Tibial artery (tissue), 4 donors: ENCODE measurements at regions not wholly inside any gene's neighbourhood (a gene's known extent, or its start where the extent isn't known, plus 50 kb on each side); places are given as distances from the start of the nearest gene placed in this dataset.

Source experiments
- DNase-seq, 2 donors: peaks; one replicate each; pipeline ENCODE4 v3.0.0-alpha.2; 2019
- H3K27ac ChIP-seq, 2 donors: fragments of 200-600 bp; sonication (generic) in 1 of 2; 1 replicate in 1 of 2; 2 replicates in 1 of 2; pipeline ENCODE4 v1.5.1; 2018 to 2019; ENCODE audit warnings: mild to moderate bottlenecking in 1 of 2
- H3K27me3 ChIP-seq, 2 donors: fragments of 200-600 bp; sonication (generic) in 1 of 2; one replicate each; pipeline versions ENCODE4 v1.5.1 to v1.6.0; 2016 to 2019
- H3K36me3 ChIP-seq, 3 donors: fragments of 200-600 bp; sonication (generic) in 2 of 3; one replicate each; pipeline ENCODE4 v1.5.1; 2016 to 2019; ENCODE audit warnings: mild to moderate bottlenecking in 2 of 3
- H3K4me1 ChIP-seq, 4 donors: fragments of 200-600 bp; sonication (generic) in 2 of 4; 1 replicate in 3 of 4; 2 replicates in 1 of 4; pipeline ENCODE4 v1.5.1; 2016 to 2019
- H3K4me3 ChIP-seq, 2 donors: fragments of 200-600 bp; sonication (generic) in 1 of 2; 1 replicate in 1 of 2; 2 replicates in 1 of 2; pipeline ENCODE4 v1.5.1; 2018 to 2019; ENCODE audit warnings: mild to moderate bottlenecking in 2 of 2
- H3K9me3 ChIP-seq, 3 donors: fragments of 200-600 bp; sonication (generic) in 1 of 3; one replicate each; pipeline ENCODE4 v1.5.1; 2016 to 2019
- CTCF ChIP-seq, 2 experiments: fragments of 200-600 bp in 1 of 2; fragments of 450-650 bp in 1 of 2; IDR thresholded peaks; one replicate each; pipeline ENCODE4 v1.5.1; 2017 to 2019; ENCODE audit warnings: antibody characterized with exemption in 2 of 2, mild to moderate bottlenecking in 1 of 2, moderate library complexity in 1 of 2
- intact Hi-C: fragments of 100-400 bp; cut with DNase I; formaldehyde crosslinking; loops from one replicate; pipeline ENCODE4 v1.15.0; 2023; ENCODE audit warnings: low total_unique reads

GRCh38 chr13:68359105-68359504 is 1129.0 kb upstream of the PCDH9 start:
- DNase-seq = no peak
- no peak overlapping the region for H3K27ac ChIP-seq
- no peaks in the 10 kb centered on the region for H3K9me3 ChIP-seq
- no peaks in the 10 kb centered on the region for H3K27me3 ChIP-seq
- intact Hi-C loops = no loop called here
- H3K4me3 ChIP-seq = no peak overlapping the region
- no peak for TF ChIP-seq CTCF (IDR thresholded peaks at IDR 0.05)
- H3K36me3 ChIP-seq = no peaks in the 10 kb centered on the region
- no peaks in the 10 kb centered on the region for H3K4me1 ChIP-seq

- DNase-seq = no peak
- Histone ChIP-seq H3K9me3 (no peaks in the 10 kb centered on the region), H3K4me3 (no peak overlapping the region), H3K36me3 (no peaks in the 10 kb centered on the region), H3K4me1 (no peaks in the 10 kb centered on the region), H3K27ac (no peak overlapping the region), H3K27me3 (no peaks in the 10 kb centered on the region)
- intact Hi-C loops = no loop called here
- no peak for TF ChIP-seq CTCF (IDR thresholded peaks at IDR 0.05)
Observed at GRCh38 chr13:68358294-68358705, 1128.2 kb upstream of the PCDH9 start.

- H3K36me3 ChIP-seq = no peaks in the 10 kb centered on the region
- H3K27ac ChIP-seq = no peak overlapping the region
- TF ChIP-seq CTCF (IDR thresholded peaks at IDR 0.05) = no peak
- no peaks in the 10 kb centered on the region for H3K9me3 ChIP-seq
- no peak for DNase-seq
- no peak overlapping the region for H3K4me3 ChIP-seq
- no peaks in the 10 kb centered on the region for H3K27me3 ChIP-seq
- intact Hi-C loops = no loop called here
- H3K4me1 ChIP-seq = no peaks in the 10 kb centered on the region
Observed at GRCh38 chr13:68350554-68350953, 1120.4 kb upstream of the PCDH9 start.

- H3K27me3 ChIP-seq = no peaks in the 10 kb centered on the region
- intact Hi-C loops = no loop called here
Observed at GRCh38 chr13:68347220-68347619, 1117.1 kb upstream of the PCDH9 start.

GRCh38 chr13:68345963-68346531 is 1115.9 kb upstream of the PCDH9 start:
- Histone ChIP-seq H3K27me3 (no peaks in the 10 kb centered on the region), H3K4me3 (no peak overlapping the region), H3K4me1 (no peaks in the 10 kb centered on the region), H3K27ac (no peak overlapping the region), H3K9me3 (peaks cover 0 to 8% (median 0%) of the 10 kb centered on the region in 3 donors), H3K36me3 (no peaks in the 10 kb centered on the region)
- intact Hi-C loops = no loop called here
- DNase-seq = no peak
- no peak for TF ChIP-seq CTCF (IDR thresholded peaks at IDR 0.05)

More at GRCh38 chr13:68347220-68347619, 1117.1 kb upstream of the PCDH9 start:
- Histone ChIP-seq H3K27ac (no peak overlapping the region), H3K9me3 (peaks cover 0 to 8% (median 0%) of the 10 kb centered on the region in 3 donors), H3K4me3 (no peak overlapping the region), H3K4me1 (no peaks in the 10 kb centered on the region), H3K36me3 (no peaks in the 10 kb centered on the region)
- no peak for TF ChIP-seq CTCF (IDR thresholded peaks at IDR 0.05)
- no peak for DNase-seq

GRCh38 chr13:68323124-68323523 is 1093.0 kb upstream of the PCDH9 start:
- Histone ChIP-seq H3K9me3 (peaks cover 4 to 23% (median 12%) of the 10 kb centered on the region in 3 donors), H3K4me3 (no peak overlapping the region), H3K27ac (no peak overlapping the region), H3K36me3 (no peaks in the 10 kb centered on the region), H3K27me3 (no peaks in the 10 kb centered on the region), H3K4me1 (no peaks in the 10 kb centered on the region)
- intact Hi-C loops = no loop called here
- DNase-seq = no peak
- TF ChIP-seq CTCF (IDR thresholded peaks at IDR 0.05) = no peak
